HEK293 (cell line): ENCODE measurements at regions not wholly inside any gene's neighbourhood (a gene's known extent, or its start where the extent isn't known, plus 50 kb on each side); places are given as distances from the start of the nearest gene placed in this dataset.

Experiments
- GLIS2 ChIP-seq: fragments of 450-650 bp; formaldehyde crosslinking; IDR thresholded peaks from 2 replicates; pipeline ENCODE4 v1.5.1; 2016; ENCODE audit warnings: missing biosample characterization, missing genetic modification characterization
- MZF1 ChIP-seq: fragments of 450-650 bp; formaldehyde crosslinking; IDR thresholded peaks from 2 replicates; pipeline ENCODE4 v1.5.1; 2017; ENCODE audit warnings: missing biosample characterization, missing genetic modification characterization, borderline replicate concordance
- ZBTB7A ChIP-seq: fragments of 450-650 bp; formaldehyde crosslinking; IDR thresholded peaks from 2 replicates; pipeline ENCODE4 v1.5.1; 2016; ENCODE audit warnings: low read depth, missing biosample characterization, missing genetic modification characterization
- ZNF121 ChIP-seq: fragments of 450-650 bp; formaldehyde crosslinking; IDR thresholded peaks from 2 replicates; pipeline ENCODE4 v1.5.1; 2016; ENCODE audit warnings: missing biosample characterization, missing genetic modification characterization
- ZNF2 ChIP-seq: fragments of 450-650 bp; formaldehyde crosslinking; IDR thresholded peaks from 2 replicates; pipeline ENCODE4 v1.5.1; 2016; ENCODE audit warnings: missing biosample characterization, missing genetic modification characterization
- TF ChIP-seq, protein P1 (sequence below): fragments of 450-650 bp; formaldehyde crosslinking; IDR thresholded peaks from 2 replicates; pipeline ENCODE4 v1.5.1; 2016; ENCODE audit warnings: missing biosample characterization, missing genetic modification characterization
- TF ChIP-seq, protein P2 (sequence below): fragments of 450-650 bp; formaldehyde crosslinking; conservative IDR thresholded peaks from 2 replicates; pipeline ENCODE4 v1.5.1; 2016; ENCODE audit warnings: low read depth, missing biosample characterization, missing genetic modification characterization

DNA sequence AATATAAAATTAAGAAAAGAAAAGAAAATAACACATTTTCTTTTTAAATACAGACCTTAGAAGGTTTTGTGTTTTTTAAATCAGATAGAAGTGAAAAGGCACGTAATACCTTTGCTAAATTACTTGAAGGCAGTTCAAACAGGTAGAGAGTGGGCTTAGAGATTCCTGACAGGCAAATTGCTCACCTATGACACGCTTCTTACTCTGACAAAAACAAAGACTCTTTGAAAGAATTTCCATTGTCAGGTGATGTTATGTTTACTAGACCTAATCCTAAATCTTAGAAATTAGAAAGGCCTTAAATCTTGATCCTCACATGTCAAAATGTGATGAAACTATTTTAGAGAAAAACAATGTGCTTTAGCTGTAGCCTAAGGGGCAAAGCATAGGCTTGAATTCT lies 522.9 kb downstream of the SOX11 start:
- no peak for TF ChIP-seq ZBTB7A (tag by site-specific recombination)
- no peak for TF ChIP-seq GLIS2
- no peak for TF ChIP-seq ZNF2 (tag by site-specific recombination)
- no peak for TF ChIP-seq ZNF121 (tag by site-specific recombination)
- TF ChIP-seq, protein P1, sequence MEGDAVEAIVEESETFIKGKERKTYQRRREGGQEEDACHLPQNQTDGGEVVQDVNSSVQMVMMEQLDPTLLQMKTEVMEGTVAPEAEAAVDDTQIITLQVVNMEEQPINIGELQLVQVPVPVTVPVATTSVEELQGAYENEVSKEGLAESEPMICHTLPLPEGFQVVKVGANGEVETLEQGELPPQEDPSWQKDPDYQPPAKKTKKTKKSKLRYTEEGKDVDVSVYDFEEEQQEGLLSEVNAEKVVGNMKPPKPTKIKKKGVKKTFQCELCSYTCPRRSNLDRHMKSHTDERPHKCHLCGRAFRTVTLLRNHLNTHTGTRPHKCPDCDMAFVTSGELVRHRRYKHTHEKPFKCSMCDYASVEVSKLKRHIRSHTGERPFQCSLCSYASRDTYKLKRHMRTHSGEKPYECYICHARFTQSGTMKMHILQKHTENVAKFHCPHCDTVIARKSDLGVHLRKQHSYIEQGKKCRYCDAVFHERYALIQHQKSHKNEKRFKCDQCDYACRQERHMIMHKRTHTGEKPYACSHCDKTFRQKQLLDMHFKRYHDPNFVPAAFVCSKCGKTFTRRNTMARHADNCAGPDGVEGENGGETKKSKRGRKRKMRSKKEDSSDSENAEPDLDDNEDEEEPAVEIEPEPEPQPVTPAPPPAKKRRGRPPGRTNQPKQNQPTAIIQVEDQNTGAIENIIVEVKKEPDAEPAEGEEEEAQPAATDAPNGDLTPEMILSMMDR (tag by site-specific recombination) = no peak
- TF ChIP-seq MZF1 (tag by site-specific recombination) = no peak
- TF ChIP-seq, protein P2, sequence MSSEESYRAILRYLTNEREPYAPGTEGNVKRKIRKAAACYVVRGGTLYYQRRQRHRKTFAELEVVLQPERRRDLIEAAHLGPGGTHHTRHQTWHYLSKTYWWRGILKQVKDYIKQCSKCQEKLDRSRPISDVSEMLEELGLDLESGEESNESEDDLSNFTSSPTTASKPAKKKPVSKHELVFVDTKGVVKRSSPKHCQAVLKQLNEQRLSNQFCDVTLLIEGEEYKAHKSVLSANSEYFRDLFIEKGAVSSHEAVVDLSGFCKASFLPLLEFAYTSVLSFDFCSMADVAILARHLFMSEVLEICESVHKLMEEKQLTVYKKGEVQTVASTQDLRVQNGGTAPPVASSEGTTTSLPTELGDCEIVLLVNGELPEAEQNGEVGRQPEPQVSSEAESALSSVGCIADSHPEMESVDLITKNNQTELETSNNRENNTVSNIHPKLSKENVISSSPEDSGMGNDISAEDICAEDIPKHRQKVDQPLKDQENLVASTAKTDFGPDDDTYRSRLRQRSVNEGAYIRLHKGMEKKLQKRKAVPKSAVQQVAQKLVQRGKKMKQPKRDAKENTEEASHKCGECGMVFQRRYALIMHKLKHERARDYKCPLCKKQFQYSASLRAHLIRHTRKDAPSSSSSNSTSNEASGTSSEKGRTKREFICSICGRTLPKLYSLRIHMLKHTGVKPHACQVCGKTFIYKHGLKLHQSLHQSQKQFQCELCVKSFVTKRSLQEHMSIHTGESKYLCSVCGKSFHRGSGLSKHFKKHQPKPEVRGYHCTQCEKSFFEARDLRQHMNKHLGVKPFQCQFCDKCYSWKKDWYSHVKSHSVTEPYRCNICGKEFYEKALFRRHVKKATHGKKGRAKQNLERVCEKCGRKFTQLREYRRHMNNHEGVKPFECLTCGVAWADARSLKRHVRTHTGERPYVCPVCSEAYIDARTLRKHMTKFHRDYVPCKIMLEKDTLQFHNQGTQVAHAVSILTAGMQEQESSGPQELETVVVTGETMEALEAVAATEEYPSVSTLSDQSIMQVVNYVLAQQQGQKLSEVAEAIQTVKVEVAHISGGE (tag by site-specific recombination) = no peak
